ENCODE measurements at regions not wholly inside any gene's neighbourhood (a gene's known extent, or its start where the extent isn't known, plus 50 kb on each side); places are given as distances from the start of the nearest gene placed in this dataset.

GRCh38 chr10:47114680-47115186, 185.3 kb upstream of the GDF10 start:
- H3K36me3 ChIP-seq (replicated peaks; ENCODE audit: insufficient read depth, low read depth) = no peaks in the 10 kb centered on the region
- no peaks in the 10 kb centered on the region for H3K27me3 ChIP-seq
- no peaks in the 10 kb centered on the region for H3K79me2 ChIP-seq
- no peaks in the 10 kb centered on the region for H3K9me3 ChIP-seq (ENCODE audit: low read depth)
- H4K20me1 ChIP-seq (ENCODE audit: insufficient read depth, poor library complexity, severe bottlenecking) = no peaks in the 10 kb centered on the region
- no peaks in the 10 kb centered on the region for H3K9me2 ChIP-seq (replicated peaks; ENCODE audit: insufficient read depth)
- TF ChIP-seq, protein P1, sequence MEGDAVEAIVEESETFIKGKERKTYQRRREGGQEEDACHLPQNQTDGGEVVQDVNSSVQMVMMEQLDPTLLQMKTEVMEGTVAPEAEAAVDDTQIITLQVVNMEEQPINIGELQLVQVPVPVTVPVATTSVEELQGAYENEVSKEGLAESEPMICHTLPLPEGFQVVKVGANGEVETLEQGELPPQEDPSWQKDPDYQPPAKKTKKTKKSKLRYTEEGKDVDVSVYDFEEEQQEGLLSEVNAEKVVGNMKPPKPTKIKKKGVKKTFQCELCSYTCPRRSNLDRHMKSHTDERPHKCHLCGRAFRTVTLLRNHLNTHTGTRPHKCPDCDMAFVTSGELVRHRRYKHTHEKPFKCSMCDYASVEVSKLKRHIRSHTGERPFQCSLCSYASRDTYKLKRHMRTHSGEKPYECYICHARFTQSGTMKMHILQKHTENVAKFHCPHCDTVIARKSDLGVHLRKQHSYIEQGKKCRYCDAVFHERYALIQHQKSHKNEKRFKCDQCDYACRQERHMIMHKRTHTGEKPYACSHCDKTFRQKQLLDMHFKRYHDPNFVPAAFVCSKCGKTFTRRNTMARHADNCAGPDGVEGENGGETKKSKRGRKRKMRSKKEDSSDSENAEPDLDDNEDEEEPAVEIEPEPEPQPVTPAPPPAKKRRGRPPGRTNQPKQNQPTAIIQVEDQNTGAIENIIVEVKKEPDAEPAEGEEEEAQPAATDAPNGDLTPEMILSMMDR (IDR thresholded peaks at IDR 0.05; ENCODE audit: poor library complexity) = no peak
- TF ChIP-seq EZH2phosphoT487 (IDR thresholded peaks at IDR 0.05; ENCODE audit: low read depth, severe bottlenecking, unreplicated experiment) = no peak
- no peak for TF ChIP-seq EZH2 (IDR thresholded peaks at IDR 0.05; ENCODE audit: borderline replicate concordance)
- WGBS (ENCODE audit: low lambda C conversion rate, missing lambda C conversion rate) = 88% methylated on average over 6 of the region's 6 CpGs
- DNase-seq (ENCODE audit: low spot score) = no peak
- H3K4me1 ChIP-seq (ENCODE audit: insufficient read depth) = no peaks in the 10 kb centered on the region
- no peak overlapping the region for H3K4me2 ChIP-seq
- no peak overlapping the region for H2AFZ ChIP-seq
- no peak overlapping the region for H3K27ac ChIP-seq
- no peak overlapping the region for H3K4me3 ChIP-seq

DNA sequence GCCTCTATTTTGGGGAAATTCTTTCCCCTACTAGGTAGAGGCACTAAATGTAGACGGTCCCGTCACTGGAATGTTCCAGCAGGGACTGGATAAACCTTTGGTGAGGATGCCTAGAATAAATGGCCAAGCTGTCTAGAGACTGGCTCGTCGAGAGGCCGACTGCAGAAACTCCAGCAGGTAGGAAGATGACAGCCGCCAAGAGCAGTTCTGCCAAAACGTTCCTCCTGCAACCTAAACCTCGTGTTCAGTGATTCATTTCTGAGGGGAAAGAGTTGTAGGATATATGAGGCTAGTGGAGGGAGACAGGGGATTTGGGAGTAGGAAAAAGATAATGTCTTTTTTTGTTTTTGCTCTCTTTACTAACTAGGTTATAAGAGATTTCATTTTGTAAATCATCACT, 184.7 kb upstream of the GDF10 start:
- no peak for DNase-seq (ENCODE audit: low spot score)
- Histone ChIP-seq H4K20me1 (ENCODE audit: insufficient read depth, poor library complexity, severe bottlenecking) (no peaks in the 10 kb centered on the region), H3K27me3 (no peaks in the 10 kb centered on the region), H3K9me2 (replicated peaks; ENCODE audit: insufficient read depth) (no peaks in the 10 kb centered on the region), H3K79me2 (no peaks in the 10 kb centered on the region), H3K4me1 (ENCODE audit: insufficient read depth) (no peaks in the 10 kb centered on the region), H3K4me2 (no peak overlapping the region), H3K27ac (no peak overlapping the region), H3K9me3 (ENCODE audit: low read depth) (no peaks in the 10 kb centered on the region), H2AFZ (no peak overlapping the region), H3K36me3 (replicated peaks; ENCODE audit: insufficient read depth, low read depth) (no peaks in the 10 kb centered on the region), H3K4me3 (no peak overlapping the region)
- 81% methylated on average over 8 of the region's 8 CpGs for WGBS (ENCODE audit: low lambda C conversion rate, missing lambda C conversion rate)
- TF ChIP-seq, protein P1 (IDR thresholded peaks at IDR 0.05; ENCODE audit: poor library complexity) = no peak
- no peak for TF ChIP-seq EZH2phosphoT487 (IDR thresholded peaks at IDR 0.05; ENCODE audit: low read depth, severe bottlenecking, unreplicated experiment)
- no peak for TF ChIP-seq EZH2 (IDR thresholded peaks at IDR 0.05; ENCODE audit: borderline replicate concordance)

- no peaks in the 10 kb centered on the region for H3K9me2 ChIP-seq (replicated peaks; ENCODE audit: insufficient read depth)
Observed at GRCh38 chr10:47116445-47116844, 183.6 kb upstream of the GDF10 start.

More at GRCh38 chr10:47116445-47116844, 183.6 kb upstream of the GDF10 start:
- no peaks in the 10 kb centered on the region for H3K4me1 ChIP-seq (ENCODE audit: insufficient read depth)
- no peak overlapping the region for H2AFZ ChIP-seq
- H3K27ac ChIP-seq = no peak overlapping the region
- H3K27me3 ChIP-seq = no peaks in the 10 kb centered on the region
- no peak overlapping the region for H3K4me3 ChIP-seq
- no peak overlapping the region for H3K4me2 ChIP-seq
- no peaks in the 10 kb centered on the region for H3K36me3 ChIP-seq (replicated peaks; ENCODE audit: insufficient read depth, low read depth)
- no peak for DNase-seq (ENCODE audit: low spot score)
- H4K20me1 ChIP-seq (ENCODE audit: insufficient read depth, poor library complexity, severe bottlenecking) = no peaks in the 10 kb centered on the region
- H3K79me2 ChIP-seq = no peaks in the 10 kb centered on the region
- no peaks in the 10 kb centered on the region for H3K9me3 ChIP-seq (ENCODE audit: low read depth)
- WGBS (ENCODE audit: low lambda C conversion rate, missing lambda C conversion rate) = 66% methylated on average over 5 of the region's 5 CpGs
- TF ChIP-seq, protein P1 (IDR thresholded peaks at IDR 0.05; ENCODE audit: poor library complexity) = no peak
- TF ChIP-seq EZH2phosphoT487 (IDR thresholded peaks at IDR 0.05; ENCODE audit: low read depth, severe bottlenecking, unreplicated experiment) = no peak
- no peak for TF ChIP-seq EZH2 (IDR thresholded peaks at IDR 0.05; ENCODE audit: borderline replicate concordance)

Data from hepatocyte (in vitro differentiated cells).